ENCODE measurements at regions not wholly inside any gene's neighbourhood (a gene's known extent, or its start where the extent isn't known, plus 50 kb on each side); places are given as distances from the start of the nearest gene placed in this dataset.
A peak's percentile ranks its signal among the peaks of the same experiment; 100 is the strongest.
"Not testable (repeated sequence)": the region's sequence is repeated elsewhere in the genome, so short reads cannot be mapped to it uniquely, and the experiment has no call there.

DNA sequence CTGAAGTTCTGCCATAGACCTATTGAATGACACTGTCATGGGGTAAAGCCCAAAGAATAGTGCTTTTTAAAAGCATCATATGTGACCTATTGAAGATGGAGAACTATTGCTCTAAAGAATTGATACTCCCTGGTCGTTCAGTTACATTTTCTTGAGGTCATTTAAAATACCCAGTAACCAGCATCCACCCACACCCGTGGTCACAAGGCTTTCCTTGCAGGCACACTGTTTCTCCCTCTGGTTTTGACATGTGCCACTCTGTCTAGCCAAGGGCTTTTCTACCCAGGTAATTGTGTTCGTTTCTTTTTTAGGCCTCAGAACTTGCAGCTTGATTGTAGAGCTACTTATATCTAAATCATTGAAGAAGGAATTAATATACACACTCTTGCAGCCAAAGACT is 68.3 kb upstream of the LYZL2 start:
- DNase-seq (ENCODE audit: low read depth), result no peak

- DNase-seq (ENCODE audit: low read depth), result not testable (repeated sequence)
Measured at GRCh38 chr10:30697221-30697620, 67.7 kb upstream of the LYZL2 start.

- not testable (repeated sequence) for DNase-seq (ENCODE audit: low read depth)
Measured at GRCh38 chr10:30696416-30697185, 67.0 kb upstream of the LYZL2 start.

DNA sequence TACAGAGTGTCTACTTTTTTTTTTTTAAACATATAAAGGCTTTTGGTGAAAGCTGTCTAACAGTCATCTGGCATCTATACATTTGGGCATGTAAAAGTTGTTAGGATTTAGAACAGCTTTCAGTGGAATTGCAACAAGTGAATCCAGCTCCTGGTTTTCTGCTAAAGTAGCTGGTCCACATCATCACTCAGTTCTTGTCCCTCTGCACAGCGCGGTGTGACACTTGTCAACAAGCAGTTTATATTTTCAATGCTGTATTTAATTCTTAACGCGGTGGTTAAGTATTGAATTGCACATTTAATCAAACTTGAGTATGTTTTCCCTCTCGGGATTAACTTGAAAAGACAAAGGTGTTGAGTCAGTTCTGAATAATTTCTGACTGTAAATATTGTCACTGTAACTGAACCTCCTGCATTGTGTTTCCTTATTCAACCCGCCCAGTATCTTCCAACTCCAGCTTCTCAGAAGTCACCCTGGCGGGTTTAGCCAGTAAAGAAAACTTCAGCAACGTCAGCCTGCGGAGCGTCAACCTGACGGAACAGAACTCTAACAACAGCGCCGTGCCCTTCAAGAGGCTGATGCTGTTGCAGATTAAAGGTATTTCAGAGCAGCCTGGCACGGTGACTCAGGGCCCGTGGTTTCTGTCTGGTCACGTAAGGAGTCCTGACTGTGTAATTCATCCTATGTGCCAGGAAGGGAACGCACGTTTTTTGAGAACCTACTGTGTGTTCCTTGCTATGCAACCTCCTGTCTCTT is 66.1 kb upstream of the LYZL2 start:
- peak; percentile 75 for DNase-seq (ENCODE audit: low read depth)

DNA sequence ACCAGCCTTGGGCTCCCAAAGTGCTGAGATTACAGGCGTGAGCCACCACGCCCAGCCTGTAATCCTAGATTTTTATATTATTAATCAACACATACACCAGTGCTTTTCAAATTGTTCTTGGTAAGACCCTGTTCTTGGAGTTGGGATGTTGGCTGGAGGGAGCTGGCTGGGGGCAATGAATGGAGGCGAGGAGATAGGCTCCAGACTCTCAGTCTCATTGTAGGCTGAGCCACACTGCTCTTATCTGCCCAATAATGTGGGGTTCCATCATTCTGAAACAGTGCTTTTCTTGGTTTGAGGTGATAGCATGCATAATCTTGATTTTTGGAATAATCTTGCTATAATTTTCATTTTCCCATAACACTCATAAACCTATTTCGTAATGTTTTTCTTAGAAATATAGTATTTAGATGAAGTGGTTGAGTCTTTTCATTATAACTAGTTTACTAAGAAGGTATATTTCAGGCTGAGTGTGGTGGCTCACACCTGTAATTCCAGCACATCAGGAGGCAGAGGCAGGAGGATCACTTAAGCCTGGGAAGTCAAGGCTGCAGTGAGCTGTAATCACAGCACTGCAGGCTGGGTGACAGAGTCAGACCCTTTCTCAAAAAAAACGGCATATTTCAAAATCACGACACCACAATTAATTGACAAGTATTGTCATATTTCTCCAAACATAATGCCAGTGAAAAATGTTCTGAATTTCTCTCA is 65.1 kb upstream of the LYZL2 start:
- DNase-seq (ENCODE audit: low read depth), result no peak

DNA sequence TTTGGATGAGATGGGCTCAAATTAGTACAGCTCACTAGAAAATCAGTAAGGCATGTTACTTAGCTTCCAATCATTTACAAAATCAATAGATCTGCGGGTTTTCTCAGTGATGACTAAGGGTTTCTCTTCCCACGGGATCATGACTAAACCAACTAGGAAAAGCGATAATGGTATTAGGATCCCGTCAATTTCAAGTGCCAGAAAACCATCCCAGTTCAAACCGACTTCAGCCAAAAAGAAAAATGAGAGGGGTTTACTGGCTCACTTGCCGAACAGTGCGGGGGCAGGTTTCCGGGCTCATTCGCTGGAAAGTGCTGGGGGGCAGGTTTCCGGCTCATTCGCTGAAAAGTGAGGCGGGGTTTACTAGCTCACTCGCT is 62.1 kb upstream of the LYZL2 start:
- DNase-seq (ENCODE audit: low read depth), result no peak

DNA sequence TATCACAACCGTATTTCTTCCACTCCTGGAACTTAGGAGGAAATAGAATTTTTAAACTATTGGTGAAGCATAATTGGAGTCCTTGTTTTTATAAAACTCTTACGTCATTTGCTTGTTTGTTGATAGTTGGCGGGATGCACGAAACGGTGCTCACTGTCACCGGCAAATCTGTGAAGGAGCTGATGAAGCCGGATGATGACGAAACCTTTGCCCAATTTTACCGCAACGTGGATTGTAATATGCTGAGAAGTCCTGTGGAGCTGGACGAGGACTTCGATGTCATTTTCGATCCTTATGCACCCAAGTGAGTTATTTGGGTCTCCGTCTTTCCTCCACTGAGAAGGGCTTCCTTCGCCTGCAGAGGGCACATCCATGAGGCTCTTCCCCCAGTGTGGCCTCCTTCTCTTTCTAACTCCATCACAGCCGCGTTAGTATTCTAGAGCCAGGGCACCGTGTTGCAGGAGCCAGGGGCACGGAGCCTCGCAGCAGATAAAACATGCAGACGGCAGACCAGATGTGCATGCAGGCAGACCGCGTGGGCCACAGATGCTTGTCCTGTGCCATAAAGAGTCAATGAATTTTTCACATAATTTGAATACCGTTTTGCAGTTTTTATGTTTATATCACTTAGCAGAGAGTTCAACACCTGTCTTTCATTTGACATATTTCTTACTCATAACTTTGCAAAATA is 61.5 kb upstream of the LYZL2 start:
- DNase-seq (ENCODE audit: low read depth), result not testable (repeated sequence)

- no peak for DNase-seq (ENCODE audit: low read depth)
Measured at GRCh38 chr10:30688456-30688855, 58.9 kb upstream of the LYZL2 start.

DNA sequence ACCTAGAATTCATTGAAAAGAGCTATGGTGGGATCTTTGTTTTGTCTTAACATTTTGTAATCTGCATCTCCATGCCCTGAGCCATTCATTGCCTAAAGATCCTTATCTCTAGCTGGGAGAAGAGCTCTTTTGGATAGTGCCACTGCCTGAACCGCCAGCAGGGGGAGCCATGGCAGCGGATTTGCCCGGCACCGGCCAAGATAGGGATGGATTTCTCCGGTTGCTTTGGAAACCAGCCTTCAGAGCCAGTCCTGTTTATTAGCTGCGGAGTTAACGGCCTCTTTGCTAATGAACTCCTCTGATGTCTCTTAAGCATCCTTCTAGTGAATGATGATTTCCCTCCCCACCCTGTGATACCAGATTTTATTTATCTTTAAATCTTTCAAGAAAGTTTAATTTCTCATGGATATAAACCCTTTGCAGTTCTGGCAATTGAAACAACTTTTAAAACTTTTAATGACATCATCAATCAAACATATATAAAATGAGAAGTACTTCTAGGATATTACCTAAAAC is 58.2 kb upstream of the LYZL2 start:
- peak; percentile 73 for DNase-seq (ENCODE audit: low read depth)

- DNase-seq (ENCODE audit: low read depth), result no peak
Measured at GRCh38 chr10:30686708-30687107, 57.2 kb upstream of the LYZL2 start.

DNA sequence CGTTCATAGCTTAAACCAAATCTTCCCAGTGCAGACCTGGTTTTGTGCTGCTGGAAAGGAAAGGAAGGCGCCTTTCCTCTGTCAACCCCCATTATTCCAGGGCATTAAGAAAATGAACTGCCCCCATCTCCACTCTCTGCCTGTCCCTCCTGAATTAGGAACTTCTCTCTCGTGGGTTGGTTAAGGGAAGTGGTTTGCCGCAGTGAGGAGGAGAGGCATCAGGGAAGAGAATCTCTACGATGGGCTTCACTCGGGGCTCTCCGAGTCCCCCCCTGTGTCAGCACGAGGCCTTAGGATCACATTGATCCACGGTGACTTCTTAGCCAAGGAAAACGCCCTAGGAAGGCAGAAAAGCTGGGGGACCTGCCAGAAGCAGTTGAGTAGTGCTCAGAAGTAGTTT is 53.9 kb upstream of the LYZL2 start:
- DNase-seq (ENCODE audit: low read depth), result no peak

DNA sequence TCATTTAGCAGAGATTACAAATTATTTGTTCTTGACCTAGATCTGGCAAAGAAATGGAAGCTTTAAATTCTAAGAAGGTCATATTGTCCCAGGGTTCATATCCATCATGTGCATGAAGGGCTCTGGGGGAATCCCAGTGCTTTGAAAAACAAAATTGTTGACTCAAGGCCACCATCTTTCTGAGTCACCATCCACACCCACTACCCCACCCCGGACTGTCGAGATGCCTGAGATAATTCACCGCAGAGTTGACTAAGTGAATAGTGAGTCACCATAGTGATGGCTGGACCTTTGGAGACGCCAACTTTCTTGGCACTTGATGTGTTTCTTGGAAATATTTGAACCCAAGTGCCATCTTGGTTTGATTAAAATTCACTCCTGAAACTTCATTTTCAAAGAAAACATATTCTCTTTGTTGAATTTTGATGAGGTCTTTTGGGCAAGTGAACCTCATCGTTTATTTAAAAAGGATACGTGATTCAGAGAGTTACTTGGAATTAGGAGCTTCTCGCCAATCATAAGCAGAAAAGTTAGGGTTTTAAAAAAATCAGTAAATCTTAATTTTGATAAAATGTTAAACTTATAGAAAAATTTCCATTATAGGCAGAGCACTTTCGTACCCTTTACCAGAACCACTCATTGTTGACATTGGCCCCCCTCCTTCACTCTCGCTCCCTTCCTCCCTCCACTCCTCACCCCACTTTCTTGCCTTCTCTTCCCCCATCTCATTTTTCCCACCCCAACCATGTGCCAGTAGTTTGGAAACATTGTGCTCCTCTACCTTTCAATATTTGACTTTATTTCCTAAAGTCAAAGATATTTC is 53.0 kb upstream of the LYZL2 start:
- peak; percentile 67 for DNase-seq (ENCODE audit: low read depth)

GRCh38 chr10:30680908-30681307 is 51.4 kb upstream of the LYZL2 start:
- no peak for DNase-seq (ENCODE audit: low read depth)
